ENCODE measurements at regions not wholly inside any gene's neighbourhood (a gene's known extent, or its start where the extent isn't known, plus 50 kb on each side); places are given as distances from the start of the nearest gene placed in this dataset.
"Not testable (repeated sequence)": the region's sequence is repeated elsewhere in the genome, so short reads cannot be mapped to it uniquely, and the experiment has no call there.

GRCh38 chr5:68865192-68865591 lies 228.6 kb upstream of the SLC30A5 start:
- not testable (repeated sequence) for TF ChIP-seq POLR2A (IDR thresholded peaks at IDR 0.05; ENCODE audit: low read depth, low read length); TAF1 (IDR thresholded peaks at IDR 0.05; ENCODE audit: borderline replicate concordance, low read depth, low read length)

Measured in GM12892 (cell line).